GM12872 (cell line): ENCODE measurements at regions not wholly inside any gene's neighbourhood (a gene's known extent, or its start where the extent isn't known, plus 50 kb on each side); places are given as distances from the start of the nearest gene placed in this dataset.

Experiments used
- TF ChIP-seq, protein P1 (sequence below): IDR thresholded peaks from 3 replicates; pipeline ENCODE4 v1.5.1; 2011; ENCODE audit warnings: low read depth, mild to moderate bottlenecking, low read length, moderate library complexity; ENCODE audit not compliant: insufficient read depth

- TF ChIP-seq, protein P1, sequence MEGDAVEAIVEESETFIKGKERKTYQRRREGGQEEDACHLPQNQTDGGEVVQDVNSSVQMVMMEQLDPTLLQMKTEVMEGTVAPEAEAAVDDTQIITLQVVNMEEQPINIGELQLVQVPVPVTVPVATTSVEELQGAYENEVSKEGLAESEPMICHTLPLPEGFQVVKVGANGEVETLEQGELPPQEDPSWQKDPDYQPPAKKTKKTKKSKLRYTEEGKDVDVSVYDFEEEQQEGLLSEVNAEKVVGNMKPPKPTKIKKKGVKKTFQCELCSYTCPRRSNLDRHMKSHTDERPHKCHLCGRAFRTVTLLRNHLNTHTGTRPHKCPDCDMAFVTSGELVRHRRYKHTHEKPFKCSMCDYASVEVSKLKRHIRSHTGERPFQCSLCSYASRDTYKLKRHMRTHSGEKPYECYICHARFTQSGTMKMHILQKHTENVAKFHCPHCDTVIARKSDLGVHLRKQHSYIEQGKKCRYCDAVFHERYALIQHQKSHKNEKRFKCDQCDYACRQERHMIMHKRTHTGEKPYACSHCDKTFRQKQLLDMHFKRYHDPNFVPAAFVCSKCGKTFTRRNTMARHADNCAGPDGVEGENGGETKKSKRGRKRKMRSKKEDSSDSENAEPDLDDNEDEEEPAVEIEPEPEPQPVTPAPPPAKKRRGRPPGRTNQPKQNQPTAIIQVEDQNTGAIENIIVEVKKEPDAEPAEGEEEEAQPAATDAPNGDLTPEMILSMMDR = no peak
Measured at GRCh38 chr9:25570802-25571201, 107.4 kb downstream of the TUSC1 start.

DNA sequence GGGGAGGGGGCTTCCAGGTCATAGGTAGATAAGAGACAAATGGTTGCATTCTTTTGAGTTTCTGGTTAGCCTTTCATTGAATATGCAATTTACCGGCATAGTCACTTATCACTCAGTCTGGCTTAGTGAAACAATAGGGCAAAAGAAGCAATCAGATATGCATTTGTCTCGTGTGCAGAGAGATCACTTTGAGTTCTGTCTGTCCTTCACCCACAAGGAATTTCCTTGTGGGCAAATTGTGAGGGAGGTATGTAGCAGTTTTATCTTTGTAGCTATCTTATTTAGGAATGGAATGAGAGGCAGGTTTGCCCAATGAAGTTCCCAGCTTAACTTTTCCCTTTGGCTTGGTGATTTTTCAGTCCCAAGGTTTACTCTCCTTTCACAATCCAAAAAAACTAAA, 116.1 kb downstream of the TUSC1 start:
- TF ChIP-seq, protein P1 = no peak

GRCh38 chr9:25557645-25558300, 120.5 kb downstream of the TUSC1 start:
- TF ChIP-seq, protein P1 = no peak

DNA sequence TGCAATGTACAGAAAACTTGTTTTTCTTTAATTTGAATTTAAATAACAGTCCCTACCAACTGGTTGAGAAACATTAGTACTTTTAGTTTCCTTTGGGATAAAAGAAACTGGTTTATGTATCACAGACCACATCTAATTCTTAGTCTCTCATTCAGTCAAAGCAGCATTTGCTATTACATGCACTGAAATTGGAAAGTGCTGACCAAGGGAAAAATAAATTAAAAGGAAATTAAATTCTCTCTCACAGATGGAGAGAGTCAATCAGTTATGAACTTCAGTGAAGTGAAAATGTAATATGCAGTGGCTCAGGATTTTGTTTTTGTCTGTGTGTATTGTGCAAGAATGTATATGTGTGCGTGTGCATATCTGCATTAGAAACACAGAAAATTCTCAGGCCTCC, 121.7 kb downstream of the TUSC1 start:
- TF ChIP-seq, protein P1 = no peak

- TF ChIP-seq, protein P1 = no peak
Measured at GRCh38 chr9:25548847-25549246, 129.4 kb downstream of the TUSC1 start.

GRCh38 chr9:25543806-25544205, 134.4 kb downstream of the TUSC1 start:
- TF ChIP-seq, protein P1 = no peak

DNA sequence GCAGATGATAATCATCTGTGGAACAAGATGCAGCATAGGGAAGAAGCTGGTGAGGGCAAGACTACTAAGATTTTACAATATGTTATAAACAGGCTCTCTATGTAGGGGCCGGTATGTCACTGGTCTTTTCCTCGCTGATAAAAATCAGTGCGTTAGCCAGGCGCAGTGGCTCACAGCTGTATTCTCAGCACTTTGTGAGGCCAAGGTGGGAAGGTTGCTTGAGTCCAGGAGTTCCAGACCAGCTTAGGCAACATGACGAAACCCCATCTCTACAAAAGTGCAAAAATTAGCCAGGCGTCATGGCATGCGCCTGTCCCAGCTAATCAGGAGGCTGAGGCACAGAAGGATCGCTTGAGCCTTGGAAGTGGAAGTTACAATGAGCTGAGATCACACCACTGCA, 135.9 kb downstream of the TUSC1 start:
- TF ChIP-seq, protein P1 = no peak
